GM18499 (cell line): ENCODE measurements at regions not wholly inside any gene's neighbourhood (a gene's known extent, or its start where the extent isn't known, plus 50 kb on each side); places are given as distances from the start of the nearest gene placed in this dataset.
"Not testable (repeated sequence)": the region's sequence is repeated elsewhere in the genome, so short reads cannot be mapped to it uniquely, and the experiment has no call there.

Experiments
- ATAC-seq: cut with Tn5 transposase; IDR thresholded peaks from one replicate; pipeline ENCODE4 v1.9.1; 2021; ENCODE audit warnings: moderate number of reproducible peaks; ENCODE audit not compliant: insufficient read depth, unreplicated experiment

DNA sequence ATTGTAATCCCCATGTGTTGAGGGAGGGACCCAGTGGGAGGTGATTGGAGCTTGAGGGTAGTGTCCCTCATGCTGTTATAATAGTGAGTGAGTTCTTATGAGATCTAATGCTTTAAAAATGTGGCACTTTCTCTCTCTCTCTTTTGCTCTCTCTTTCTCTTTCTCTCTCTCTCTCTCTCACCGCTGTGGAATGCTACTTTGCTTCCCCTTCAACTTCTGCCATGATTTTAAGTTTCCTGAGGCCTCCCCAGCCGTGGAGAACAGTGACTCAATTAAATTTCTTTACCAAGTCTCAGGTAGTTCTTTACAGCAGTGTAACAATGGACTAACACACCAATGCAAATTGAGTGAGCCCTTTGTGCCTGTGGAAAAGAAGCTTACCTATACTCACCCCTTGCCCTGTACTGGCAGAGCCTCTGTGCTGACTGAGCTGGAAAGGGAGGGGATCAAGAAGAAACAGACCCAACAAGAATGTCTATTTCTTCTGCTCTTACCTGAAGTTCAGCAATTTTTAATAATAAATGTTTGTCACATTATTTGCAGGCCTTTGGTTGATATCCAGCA lies 642.5 kb upstream of the KCND2 start:
- no peak for ATAC-seq

GRCh38 chr7:119633812-119634211 lies 639.2 kb upstream of the KCND2 start:
- not testable (repeated sequence) for ATAC-seq

DNA sequence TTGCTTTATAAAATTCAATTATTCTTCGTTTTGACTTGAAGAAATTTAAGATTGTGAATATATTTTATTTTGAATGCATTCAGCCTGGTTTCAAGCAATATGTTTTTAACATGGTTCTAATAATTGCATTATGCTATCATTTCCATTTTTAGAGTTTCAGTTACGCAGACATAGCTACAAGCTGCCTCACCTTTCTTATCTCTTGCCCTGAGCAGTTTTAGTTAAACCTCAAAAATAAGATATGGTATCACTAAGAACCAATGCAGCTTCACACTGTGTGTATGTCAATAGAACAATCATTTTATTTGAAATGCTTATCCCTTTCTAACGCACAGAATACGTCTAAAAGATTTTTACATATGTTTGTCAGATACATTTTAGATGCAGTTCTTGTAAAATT lies 632.6 kb upstream of the KCND2 start:
- ATAC-seq, result no peak

GRCh38 chr7:119640861-119641260 lies 632.1 kb upstream of the KCND2 start:
- no peak for ATAC-seq

DNA sequence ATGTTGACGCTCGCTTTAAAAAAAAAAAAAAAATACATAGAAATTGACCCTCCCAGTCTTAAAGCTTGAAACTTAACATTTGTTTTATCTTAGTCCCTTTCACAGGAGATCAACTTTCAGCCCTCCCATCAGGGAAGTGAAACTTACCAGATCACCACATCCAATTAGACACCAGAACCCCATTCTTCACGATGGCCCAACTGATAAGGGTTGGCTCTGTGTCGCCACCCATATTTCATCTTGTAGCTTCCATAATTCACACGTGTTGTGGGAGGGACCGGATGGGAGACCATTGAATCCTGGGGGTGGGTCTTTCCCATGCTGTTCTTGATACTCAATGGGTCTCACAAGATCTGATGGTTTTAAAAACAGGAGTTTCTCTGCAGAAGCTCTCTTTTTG lies 629.4 kb upstream of the KCND2 start:
- no peak for ATAC-seq

GRCh38 chr7:119647286-119647685 lies 625.7 kb upstream of the KCND2 start:
- ATAC-seq, result no peak

DNA sequence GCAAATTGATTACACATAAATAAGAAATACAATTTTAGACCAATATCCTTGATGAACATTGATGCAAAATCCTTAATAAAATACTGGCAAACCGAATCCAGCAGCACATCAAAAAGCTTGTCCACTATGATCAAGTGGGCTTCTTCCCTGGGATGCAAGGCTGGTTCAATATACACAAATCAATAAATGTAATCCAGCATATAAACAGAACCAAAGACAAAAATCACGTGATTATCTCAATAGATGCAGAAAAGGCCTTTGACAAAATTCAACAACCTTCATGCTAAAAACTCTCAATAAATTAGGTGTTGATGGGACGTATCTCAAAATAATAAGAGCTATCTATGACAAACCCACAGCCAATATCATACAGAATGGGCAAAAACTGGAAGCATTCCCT lies 624.2 kb upstream of the KCND2 start:
- not testable (repeated sequence) for ATAC-seq

DNA sequence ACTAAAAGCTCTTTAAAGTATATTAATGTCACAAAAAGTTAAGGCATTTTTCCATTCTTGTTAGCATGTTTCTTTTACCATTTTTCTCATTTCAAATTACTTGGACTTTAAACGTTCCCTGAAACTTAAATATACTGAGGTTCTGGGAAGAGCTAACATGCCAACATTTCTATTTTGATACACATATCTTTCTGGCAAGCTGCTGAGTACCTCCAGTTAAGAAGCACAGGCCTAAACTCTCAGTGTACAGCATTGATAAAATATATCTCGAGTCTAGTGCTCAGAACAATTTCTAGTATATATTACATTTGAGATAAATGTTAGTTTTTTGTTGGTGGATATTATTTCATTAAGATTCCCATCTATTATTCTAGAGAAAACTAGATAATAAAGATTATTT lies 612.9 kb upstream of the KCND2 start:
- no peak for ATAC-seq

- ATAC-seq, result no peak
Observed at GRCh38 chr7:119664601-119665000, 608.4 kb upstream of the KCND2 start.

DNA sequence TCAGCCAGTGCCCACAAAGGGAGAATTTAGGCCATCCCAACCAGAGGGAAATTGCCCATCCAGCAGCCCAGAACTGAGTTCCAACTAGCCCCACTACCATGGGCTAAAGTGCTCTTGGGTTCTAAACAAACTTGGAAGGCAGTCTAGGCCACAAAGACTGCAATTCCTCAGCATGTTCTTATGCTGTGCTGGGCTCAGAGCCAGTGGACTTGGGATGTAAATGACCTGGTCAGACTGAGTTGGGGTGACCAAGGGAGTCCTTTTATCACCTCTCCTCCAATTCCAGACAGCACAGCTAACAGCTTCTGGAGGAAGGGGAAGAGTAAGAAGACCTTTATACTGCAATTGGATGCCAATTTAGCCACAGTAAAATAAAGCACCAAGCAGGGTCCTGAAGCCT lies 607.2 kb upstream of the KCND2 start:
- ATAC-seq, result no peak

- ATAC-seq, result no peak
Observed at GRCh38 chr7:119681336-119681735, 591.6 kb upstream of the KCND2 start.

GRCh38 chr7:119684763-119685162 lies 588.2 kb upstream of the KCND2 start:
- ATAC-seq, result no peak

GRCh38 chr7:119685906-119686305 lies 587.1 kb upstream of the KCND2 start:
- no peak for ATAC-seq

GRCh38 chr7:119688831-119689230 lies 584.1 kb upstream of the KCND2 start:
- ATAC-seq, result no peak

DNA sequence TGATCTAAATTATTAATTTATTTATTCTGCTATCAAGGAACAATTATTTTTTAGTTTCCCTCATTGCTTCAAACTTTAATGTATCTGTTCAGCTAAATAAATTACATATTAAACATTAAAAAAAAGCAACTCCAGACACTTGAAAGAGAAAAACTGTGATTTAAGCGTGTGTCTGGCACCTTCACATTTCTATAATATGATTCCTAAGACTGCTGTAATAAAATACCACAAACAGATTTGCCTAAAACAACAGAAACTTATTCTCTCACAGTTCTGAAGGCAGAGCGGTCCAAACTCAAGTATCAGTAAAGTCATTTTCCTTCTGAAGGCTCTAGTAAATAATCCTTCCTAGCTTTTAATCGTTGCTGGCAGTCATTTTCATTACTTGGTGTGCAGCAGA lies 580.4 kb upstream of the KCND2 start:
- ATAC-seq, result no peak

- no peak for ATAC-seq
Observed at GRCh38 chr7:119694506-119694905, 578.5 kb upstream of the KCND2 start.

GRCh38 chr7:119696336-119696735 lies 576.6 kb upstream of the KCND2 start:
- ATAC-seq, result no peak

- ATAC-seq, result no peak
Observed at GRCh38 chr7:119703895-119704294, 569.1 kb upstream of the KCND2 start.

GRCh38 chr7:119706608-119707007 lies 566.4 kb upstream of the KCND2 start:
- ATAC-seq, result no peak

DNA sequence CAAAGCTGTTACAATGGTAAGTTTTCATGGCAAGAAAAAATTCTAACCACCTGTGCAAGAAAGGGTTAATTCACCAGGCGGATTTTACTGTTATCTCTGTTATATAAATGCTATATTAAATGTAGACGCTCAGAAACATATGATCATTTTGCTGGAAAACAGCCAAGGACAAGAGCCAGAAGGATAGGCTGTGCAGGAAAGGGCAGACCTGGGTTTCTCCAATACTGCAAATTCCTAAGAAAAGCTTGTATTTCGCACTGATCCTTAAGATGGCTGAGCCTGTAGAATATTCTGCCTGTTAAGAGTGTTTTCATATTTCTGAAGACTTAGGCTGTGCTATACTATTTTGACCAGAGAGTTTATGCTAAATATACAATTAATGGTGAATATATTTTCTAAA lies 564.1 kb upstream of the KCND2 start:
- ATAC-seq, result no peak

DNA sequence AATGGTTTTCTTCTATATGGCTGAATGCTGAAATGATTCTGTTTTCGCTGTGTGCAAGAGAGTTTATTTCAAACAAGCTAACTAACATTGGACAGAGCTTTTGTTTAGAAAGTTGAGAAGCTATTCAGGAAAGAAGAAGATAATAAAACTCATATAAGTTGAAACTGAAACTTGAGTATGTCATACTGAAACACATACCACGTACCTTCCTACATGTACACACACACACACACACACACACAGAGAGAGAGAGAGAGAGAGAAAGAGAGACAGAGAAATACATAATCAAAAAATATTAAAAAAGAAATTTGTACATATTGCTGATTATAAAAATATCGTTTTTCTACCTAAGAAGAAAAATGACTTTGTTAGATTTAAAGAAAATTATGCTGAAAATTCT lies 561.9 kb upstream of the KCND2 start:
- ATAC-seq, result peak; percentile 93

DNA sequence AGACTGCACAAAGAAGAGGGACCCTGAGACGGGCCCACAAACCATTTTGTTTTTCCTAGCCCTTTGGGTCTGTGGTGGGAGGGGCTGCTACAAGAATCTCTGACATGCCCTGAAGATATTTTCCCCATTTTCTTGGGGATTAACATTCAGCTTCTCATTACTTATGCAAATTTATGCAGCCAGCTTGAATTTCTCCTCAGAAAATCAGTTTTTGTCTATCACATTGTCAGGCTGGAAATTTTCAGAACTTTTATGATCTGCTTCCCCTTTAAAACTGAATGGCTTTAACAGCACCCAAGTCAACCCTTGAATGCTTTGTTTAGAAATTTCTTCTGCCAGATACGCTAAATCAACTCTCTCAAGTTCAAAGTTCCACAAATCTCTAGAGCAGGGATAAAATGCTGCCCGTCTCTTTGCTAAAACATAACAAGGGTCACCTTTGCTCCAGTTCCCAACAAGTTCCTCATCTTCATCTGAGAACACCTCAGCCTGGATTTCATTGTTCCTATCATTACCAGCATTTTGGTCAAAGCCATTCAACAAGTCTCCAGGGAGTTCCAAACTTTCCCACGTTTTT lies 560.0 kb upstream of the KCND2 start:
- ATAC-seq, result no peak

DNA sequence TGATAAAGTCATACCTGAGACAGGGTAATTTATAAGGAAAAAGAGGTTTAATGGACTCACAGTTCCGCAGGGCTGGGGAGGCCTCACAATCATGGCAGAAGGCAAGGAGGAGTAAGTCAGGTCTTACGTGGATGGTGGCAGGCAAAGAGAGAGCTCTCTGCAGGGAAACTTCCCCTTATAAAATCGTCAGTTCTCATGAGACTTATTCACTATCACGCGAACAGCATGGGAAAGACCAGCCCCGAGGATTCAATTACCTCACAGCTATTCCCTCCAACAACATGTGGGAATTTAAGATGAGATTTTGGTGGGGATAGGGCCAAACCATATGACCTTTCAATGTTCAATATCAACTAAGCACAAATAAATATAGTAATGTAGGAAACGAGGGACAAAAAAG lies 559.4 kb upstream of the KCND2 start:
- no peak for ATAC-seq
